ENCODE measurements at regions not wholly inside any gene's neighbourhood (a gene's known extent, or its start where the extent isn't known, plus 50 kb on each side); places are given as distances from the start of the nearest gene placed in this dataset.

GRCh38 chr1:30304080-30304479 is 419.3 kb downstream of the MATN1 start:
- TF ChIP-seq POLR2AphosphoS5 (IDR thresholded peaks at IDR 0.05; ENCODE audit: low read length) (no peak), ETV6 (conservative IDR thresholded peaks at IDR 0.05 in 1 of 2, IDR thresholded peaks at IDR 0.05 in 1 of 2; ENCODE audit: borderline replicate concordance in 1 of 2, low read depth in 1 of 2) (no peak), CTCF (IDR thresholded peaks at IDR 0.05 in 2 of 3, conservative IDR thresholded peaks at IDR 0.05 in 1 of 3; ENCODE audit: control insufficient read depth in 2 of 3, extremely low read depth in 1 of 3, insufficient read depth in 1 of 3, low read depth in 3 of 3, low read length in 3 of 3) (no peak), TARDBP (IDR thresholded peaks at IDR 0.05; ENCODE audit: borderline replicate concordance) (no peak), MTA3 (IDR thresholded peaks at IDR 0.05; ENCODE audit: borderline replicate concordance, low read length) (no peak)
